SK-N-SH treated with all-trans-retinoic acid at 6 μM for 48 hours (cell line): ENCODE measurements at regions not wholly inside any gene's neighbourhood (a gene's known extent, or its start where the extent isn't known, plus 50 kb on each side); places are given as distances from the start of the nearest gene placed in this dataset.

Source experiments
- ATAC-seq: fragments of 200-7000 bp; cut with Tn5 transposase; 3 replicates; pipeline ENCODE4 v1.9.1; 2020; ENCODE audit warnings: mild to moderate bottlenecking, moderate library complexity
- ARNTL ChIP-seq: fragments of 450-650 bp; formaldehyde crosslinking; IDR thresholded peaks from 2 replicates; pipeline ENCODE4 v1.5.0; 2020; ENCODE audit warnings: low read depth, mild to moderate bottlenecking, moderate library complexity, borderline replicate concordance
- BACH2 ChIP-seq: fragments of 250-450 bp; sonication (Bioruptor Pico); IDR thresholded peaks from 2 replicates; pipeline ENCODE4 v1.9.0; 2021; ENCODE audit warnings: mild to moderate bottlenecking, borderline replicate concordance
- CREB5 ChIP-seq: fragments of 250-450 bp; sonication (Bioruptor Pico); IDR thresholded peaks from 2 replicates; pipeline ENCODE4 v1.5.1; 2020; ENCODE audit warnings: low read depth, mild to moderate bottlenecking, moderate library complexity
- CSDC2 ChIP-seq: fragments of 250-450 bp; sonication (Bioruptor Pico); IDR thresholded peaks from 2 replicates; pipeline ENCODE4 v1.5.0; 2020; ENCODE audit warnings: mild to moderate bottlenecking, moderate library complexity
- CSRNP3 ChIP-seq: fragments of 250-450 bp; sonication (Bioruptor Pico); IDR thresholded peaks from 2 replicates; pipeline ENCODE4 v1.5.1; 2021; ENCODE audit warnings: mild to moderate bottlenecking, moderate library complexity
- ESRRG ChIP-seq: fragments of 250-450 bp; sonication (Bioruptor Pico); IDR thresholded peaks from 2 replicates; pipeline ENCODE4 v1.6.1; 2021; ENCODE audit warnings: mild to moderate bottlenecking
- GLIS3 ChIP-seq: fragments of 250-450 bp; sonication (Bioruptor Pico); IDR thresholded peaks from 2 replicates; pipeline ENCODE4 v1.5.0; 2020; ENCODE audit warnings: mild to moderate bottlenecking, moderate library complexity
- ISL1 ChIP-seq: fragments of 250-450 bp; sonication (Bioruptor Pico); IDR thresholded peaks from 2 replicates; pipeline ENCODE4 v2.1.2; 2022; ENCODE audit warnings: mild to moderate bottlenecking, moderate library complexity
- OSR1 ChIP-seq: fragments of 250-450 bp; sonication (Bioruptor Pico); IDR thresholded peaks from 2 replicates; pipeline ENCODE4 v1.8.0; 2022; ENCODE audit warnings: moderate library complexity, mild to moderate bottlenecking, inconsistent platforms
- PATZ1 ChIP-seq: fragments of 250-450 bp; sonication (Bioruptor Pico); IDR thresholded peaks from 2 replicates; pipeline ENCODE4 v1.8.0; 2020; ENCODE audit warnings: mild to moderate bottlenecking, moderate library complexity, borderline replicate concordance
- POU6F1 ChIP-seq: fragments of 250-450 bp; sonication (Bioruptor Pico); IDR thresholded peaks from 2 replicates; pipeline ENCODE4 v1.8.0; 2021; ENCODE audit warnings: low read depth, mild to moderate bottlenecking, moderate library complexity, borderline replicate concordance
- PPARA ChIP-seq: fragments of 250-450 bp; sonication (Bioruptor Pico); IDR thresholded peaks from 2 replicates; pipeline ENCODE4 v1.5.0; 2020; ENCODE audit warnings: mild to moderate bottlenecking, borderline replicate concordance
- RARB ChIP-seq: fragments of 250-450 bp; sonication (Bioruptor Pico); IDR thresholded peaks from 2 replicates; pipeline ENCODE4 v1.8.0; 2021; ENCODE audit warnings: mild to moderate bottlenecking, moderate library complexity
- SNAI2 ChIP-seq: fragments of 250-450 bp; sonication (Bioruptor Pico); IDR thresholded peaks from 2 replicates; pipeline ENCODE4 v1.5.0; 2020; ENCODE audit warnings: mild to moderate bottlenecking, moderate library complexity
- TCF4 ChIP-seq: fragments of 250-450 bp; sonication (Bioruptor Pico); IDR thresholded peaks from 2 replicates; pipeline ENCODE4 v1.8.0; 2021; ENCODE audit warnings: mild to moderate bottlenecking, moderate library complexity, borderline replicate concordance
- TOX ChIP-seq: fragments of 250-450 bp; sonication (Bioruptor Pico); IDR thresholded peaks from 2 replicates; pipeline ENCODE4 v1.8.0; 2021; ENCODE audit warnings: mild to moderate bottlenecking, moderate library complexity, borderline replicate concordance
- TSHZ2 ChIP-seq: fragments of 250-450 bp; sonication (Bioruptor Pico); IDR thresholded peaks from 2 replicates; pipeline ENCODE4 v1.5.0; 2020; ENCODE audit warnings: mild to moderate bottlenecking, moderate library complexity
- ZC3H10 ChIP-seq: fragments of 250-450 bp; sonication (Bioruptor Pico); IDR thresholded peaks from 2 replicates; pipeline ENCODE4 v1.5.1; 2021; ENCODE audit warnings: mild to moderate bottlenecking, moderate library complexity
- ZFP3 ChIP-seq: fragments of 250-450 bp; sonication (Bioruptor Pico); IDR thresholded peaks from 2 replicates; pipeline ENCODE4 v1.5.0; 2020; ENCODE audit warnings: mild to moderate bottlenecking, moderate library complexity
- ZFP30 ChIP-seq: fragments of 450-650 bp; formaldehyde crosslinking; IDR thresholded peaks from 2 replicates; pipeline ENCODE4 v1.5.0; 2022; ENCODE audit warnings: mild to moderate bottlenecking, moderate library complexity
- ZNF565 ChIP-seq: fragments of 450-650 bp; formaldehyde crosslinking; conservative IDR thresholded peaks from 2 replicates; pipeline ENCODE4 v1.5.0; 2020; ENCODE audit warnings: low read depth, mild to moderate bottlenecking, moderate library complexity
- ZNF8 ChIP-seq: fragments of 450-650 bp; formaldehyde crosslinking; IDR thresholded peaks from 2 replicates; pipeline ENCODE4 v1.5.0; 2020; ENCODE audit warnings: mild to moderate bottlenecking, moderate library complexity

GRCh38 chr18:60196836-60197606 is 175.6 kb downstream of the MC4R start:
- TF ChIP-seq GLIS3 (no peak), ISL1 (CRISPR knock-in tag) (0 out of 2 replicates have a peak, but pooled peaks have one; percentile 12), ESRRG (no peak), PPARA (CRISPR knock-in tag) (no peak), CREB5 (no peak), ARNTL (CRISPR knock-in tag) (no peak)
- ATAC-seq = peak; percentile 81

GRCh38 chr18:60193780-60194179 is 178.8 kb downstream of the MC4R start:
- no peak for ATAC-seq
- TF ChIP-seq TSHZ2 = no peak
- TF ChIP-seq OSR1 (CRISPR knock-in tag) = no peak
- no peak for TF ChIP-seq ZFP30 (CRISPR knock-in tag)
- no peak for TF ChIP-seq CSRNP3 (CRISPR knock-in tag)
- TF ChIP-seq ISL1 (CRISPR knock-in tag) = no peak
- no peak for TF ChIP-seq ESRRG
- no peak for TF ChIP-seq BACH2 (CRISPR knock-in tag)
- no peak for TF ChIP-seq SNAI2
- no peak for TF ChIP-seq ZNF565 (CRISPR knock-in tag)
- no peak for TF ChIP-seq PPARA (CRISPR knock-in tag)
- no peak for TF ChIP-seq ZFP3
- no peak for TF ChIP-seq RARB (CRISPR knock-in tag)
- TF ChIP-seq ZC3H10 (CRISPR knock-in tag) = no peak
- TF ChIP-seq CSDC2 (CRISPR knock-in tag) = no peak
- TF ChIP-seq ARNTL (CRISPR knock-in tag) = no peak

- TF ChIP-seq ESRRG (no peak), POU6F1 (CRISPR knock-in tag) (no peak), ZFP3 (no peak), ZNF8 (CRISPR knock-in tag) (no peak), TSHZ2 (no peak), TOX (CRISPR knock-in tag) (no peak), ZC3H10 (CRISPR knock-in tag) (no peak), CSDC2 (CRISPR knock-in tag) (no peak), SNAI2 (no peak), TCF4 (CRISPR knock-in tag) (no peak), PATZ1 (CRISPR knock-in tag) (no peak)
- TF ChIP-seq, all 23 proteins: peak for 0
Measured at GRCh38 chr18:60191926-60192325, 180.6 kb downstream of the MC4R start.

More at GRCh38 chr18:60191926-60192325, 180.6 kb downstream of the MC4R start:
- no peak for ATAC-seq
